PC-3 (cell line): ENCODE measurements at regions not wholly inside any gene's neighbourhood (a gene's known extent, or its start where the extent isn't known, plus 50 kb on each side); places are given as distances from the start of the nearest gene placed in this dataset.

Experiments used
- ATAC-seq: fragments of 200-7000 bp; cut with Tn5 transposase; 2 replicates; pipeline ENCODE4 v1.9.1; 2020; ENCODE audit warnings: mild to moderate bottlenecking, moderate library complexity
- BruUV-seq: library from RNA; stranded (reverse); fragments of 400-500 nt; replicated peaks from 2 replicates; lab custom pipeline; 2021; lab: Mats Ljungman, UMichigan
- CTCF ChIA-PET: fragments of 300-600 bp; sonication (Branson Sonifier 250); formaldehyde crosslinking; loops from one replicate; lab custom pipeline; 2022; ENCODE audit warnings: antibody characterized with exemption; lab: Charles Lee
- POLR2A ChIA-PET: fragments of 300-600 bp; sonication (Branson Sonifier 250); formaldehyde crosslinking; loops from one replicate; lab custom pipeline; 2022; ENCODE audit warnings: antibody characterized with exemption; ENCODE audit not compliant: unreplicated experiment; lab: Charles Lee
- DNase-seq: peaks from one replicate; pipeline ENCODE4 v3.0.0-alpha.2; 2015
- H2AFZ ChIP-seq: fragments of 300-600 bp; sonication (generic); 2 replicates; pipeline ENCODE4 v1.6.0; 2016; ENCODE audit warnings: antibody characterized with exemption, low read length
- H3F3A ChIP-seq: fragments of 300-600 bp; sonication (generic); one replicate; pipeline ENCODE4 v1.6.0; 2017; ENCODE audit warnings: antibody characterized with exemption, low read length, control low read depth, mild to moderate bottlenecking; ENCODE audit not compliant: unreplicated experiment
- H3K27ac ChIP-seq: fragments of 300-600 bp; sonication (generic); 2 replicates; pipeline ENCODE4 v1.5.1; 2016; ENCODE audit warnings: mild to moderate bottlenecking, low read length
- H3K27me3 ChIP-seq: fragments of 300-600 bp; sonication (generic); 2 replicates; pipeline ENCODE4 v1.6.1; 2016; ENCODE audit warnings: low read length, mixed read lengths
- H3K36me3 ChIP-seq: fragments of 300-600 bp; sonication (generic); 2 replicates; pipeline ENCODE4 v1.6.1; 2016; ENCODE audit warnings: low read depth, mixed run types, low read length, mixed read lengths
- H3K4me1 ChIP-seq: fragments of 300-600 bp; sonication (generic); 2 replicates; pipeline ENCODE4 v1.5.1; 2016; ENCODE audit warnings: low read length; ENCODE audit not compliant: insufficient read depth
- H3K4me2 ChIP-seq: fragments of 300-600 bp; sonication (generic); 2 replicates; pipeline ENCODE4 v1.6.0; 2016; ENCODE audit warnings: low read length
- H3K4me3 ChIP-seq: fragments of 300-600 bp; sonication (generic); 2 replicates; pipeline ENCODE4 v1.5.1; 2016; ENCODE audit warnings: mild to moderate bottlenecking, low read length, mixed read lengths
- H3K79me2 ChIP-seq: fragments of 300-600 bp; sonication (generic); 2 replicates; pipeline ENCODE4 v1.6.1; 2017; ENCODE audit warnings: low read length, mixed read lengths
- H3K9ac ChIP-seq: fragments of 300-600 bp; sonication (generic); 2 replicates; pipeline ENCODE4 v1.6.0; 2016; ENCODE audit warnings: mild to moderate bottlenecking, low read length
- H3K9me2 ChIP-seq: fragments of 300-600 bp; sonication (generic); replicated peaks from 2 replicates; pipeline ENCODE4 v1.6.1; 2016; ENCODE audit warnings: mixed run types, low read length, mixed read lengths
- H3K9me3 ChIP-seq: fragments of 300-600 bp; sonication (generic); 2 replicates; pipeline ENCODE4 v1.6.1; 2016; ENCODE audit warnings: low read length, mixed read lengths
- H4K20me1 ChIP-seq: fragments of 300-600 bp; sonication (generic); 2 replicates; pipeline ENCODE4 v1.6.1; 2016; ENCODE audit warnings: low read length, mixed read lengths
- EZH2 ChIP-seq: fragments of 300-600 bp; sonication (generic); IDR thresholded peaks from one replicate; pipeline ENCODE4 v1.6.1; 2017; ENCODE audit warnings: antibody characterized with exemption, mild to moderate bottlenecking, low read length; ENCODE audit not compliant: unreplicated experiment
- EZH2phosphoT487 ChIP-seq: fragments of 300-600 bp; sonication (generic); IDR thresholded peaks from 2 replicates; pipeline ENCODE4 v1.6.1; 2018; ENCODE audit warnings: mild to moderate bottlenecking, antibody characterized with exemption, low read length, borderline replicate concordance
- intact Hi-C: fragments of 100-400 bp; cut with micrococcal nuclease; formaldehyde crosslinking; loops from 2 replicates; pipeline ENCODE4 v1.9.0; 2023
- TF ChIP-seq, protein P1 (sequence below): fragments of 300-600 bp; sonication (generic); conservative IDR thresholded peaks from 2 replicates; pipeline ENCODE4 v1.5.1; 2017; ENCODE audit warnings: antibody characterized with exemption, low read depth, mild to moderate bottlenecking, low read length

DNA sequence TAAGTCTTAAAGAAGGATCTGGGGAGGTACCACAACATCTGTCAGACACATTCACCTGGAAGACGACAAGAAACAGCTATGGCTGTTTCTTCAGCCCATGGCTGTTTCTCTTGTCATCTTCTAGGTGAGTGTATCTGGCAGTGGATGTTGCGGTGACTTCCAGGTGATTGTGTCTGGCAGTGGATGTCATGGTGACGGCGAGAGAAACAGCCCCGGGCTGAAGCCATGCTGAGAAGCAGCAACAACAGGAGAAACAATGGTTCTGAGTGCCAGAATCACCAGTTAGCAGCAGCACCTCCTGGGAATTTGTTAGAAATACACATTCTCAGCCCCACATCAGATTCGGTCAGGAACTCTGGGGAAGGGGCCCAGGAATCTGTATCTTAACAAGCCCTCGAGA is 68.6 kb upstream of the SYPL1 start:
- no peak overlapping the region for H3K4me3 ChIP-seq
- no peak for DNase-seq
- no peak overlapping the region for H3K27ac ChIP-seq

DNA sequence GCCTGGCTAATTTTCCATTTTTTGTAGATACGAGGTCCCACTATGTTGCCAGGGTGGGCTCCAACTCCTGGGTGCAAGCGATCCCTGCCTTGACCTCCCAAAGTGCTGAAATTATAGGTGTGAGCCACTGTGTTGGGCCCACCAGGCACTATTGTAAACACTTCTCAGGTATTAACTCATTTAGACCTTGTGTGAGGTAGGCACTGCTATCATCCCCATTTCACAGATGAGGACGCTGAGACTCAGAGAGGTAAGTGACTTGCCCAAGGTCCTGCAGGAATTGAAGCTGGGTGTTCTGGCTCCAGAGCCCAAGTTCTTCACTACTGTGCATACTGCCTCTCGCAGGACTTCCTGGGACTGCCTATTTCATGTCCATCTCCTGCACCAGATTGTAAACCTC is 67.1 kb upstream of the SYPL1 start:
- ChIA-PET CTCF (interaction anchor here (0.8 to 4.6 kb wide), 5 partner anchors 37 to 558 kb away, joined by 3 to 117 read pairs (median 4); partner anchors contain the start of gene NAMPT), POLR2A (interaction anchor here (0.5 to 0.6 kb wide), 2 partner anchors 167 to 578 kb away, joined by 3 read pairs; no protein-coding TSS in a partner anchor)
- no peak overlapping the region for H3K4me3 ChIP-seq
- ATAC-seq = peak; percentile 1; the same call in 1 of the 2 replicates
- H3K9me2 ChIP-seq = no peaks in the 10 kb centered on the region
- BruUV-seq = TSS peak; percentile 40
- intact Hi-C loops = loop anchor here (1.0 to 10.0 kb wide), 7 partner anchors 17 to 966 kb away; partner anchors contain the start of genes NAMPT and RINT1
- no peaks in the 10 kb centered on the region for H4K20me1 ChIP-seq
- H3F3A ChIP-seq = no peaks in the 10 kb centered on the region
- peak overlapping the region; percentile 32 for H3K4me2 ChIP-seq
- no peaks in the 10 kb centered on the region for H3K27me3 ChIP-seq
- no peak overlapping the region for H2AFZ ChIP-seq
- H3K9me3 ChIP-seq = no peaks in the 10 kb centered on the region
- H3K79me2 ChIP-seq = no peaks in the 10 kb centered on the region
- H3K9ac ChIP-seq = no peak overlapping the region
- no peak for DNase-seq
- no peak overlapping the region for H3K27ac ChIP-seq
- TF ChIP-seq, protein P1, sequence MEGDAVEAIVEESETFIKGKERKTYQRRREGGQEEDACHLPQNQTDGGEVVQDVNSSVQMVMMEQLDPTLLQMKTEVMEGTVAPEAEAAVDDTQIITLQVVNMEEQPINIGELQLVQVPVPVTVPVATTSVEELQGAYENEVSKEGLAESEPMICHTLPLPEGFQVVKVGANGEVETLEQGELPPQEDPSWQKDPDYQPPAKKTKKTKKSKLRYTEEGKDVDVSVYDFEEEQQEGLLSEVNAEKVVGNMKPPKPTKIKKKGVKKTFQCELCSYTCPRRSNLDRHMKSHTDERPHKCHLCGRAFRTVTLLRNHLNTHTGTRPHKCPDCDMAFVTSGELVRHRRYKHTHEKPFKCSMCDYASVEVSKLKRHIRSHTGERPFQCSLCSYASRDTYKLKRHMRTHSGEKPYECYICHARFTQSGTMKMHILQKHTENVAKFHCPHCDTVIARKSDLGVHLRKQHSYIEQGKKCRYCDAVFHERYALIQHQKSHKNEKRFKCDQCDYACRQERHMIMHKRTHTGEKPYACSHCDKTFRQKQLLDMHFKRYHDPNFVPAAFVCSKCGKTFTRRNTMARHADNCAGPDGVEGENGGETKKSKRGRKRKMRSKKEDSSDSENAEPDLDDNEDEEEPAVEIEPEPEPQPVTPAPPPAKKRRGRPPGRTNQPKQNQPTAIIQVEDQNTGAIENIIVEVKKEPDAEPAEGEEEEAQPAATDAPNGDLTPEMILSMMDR = no peak
- TF ChIP-seq EZH2 (no peak), EZH2phosphoT487 (no peak)
- H3K36me3 ChIP-seq = no peaks in the 10 kb centered on the region
- H3K4me1 ChIP-seq = peaks cover 20% of the 10 kb centered on the region

More for the DNA sequence above, 68.6 kb upstream of the SYPL1 start:
- H3F3A ChIP-seq = no peaks in the 10 kb centered on the region
- no peak overlapping the region for H3K9ac ChIP-seq
- BruUV-seq = no TSS peak
- ATAC-seq = no peak
- H3K4me1 ChIP-seq = peaks cover 20% of the 10 kb centered on the region
- H3K9me3 ChIP-seq = no peaks in the 10 kb centered on the region
- H2AFZ ChIP-seq = no peak overlapping the region
- TF ChIP-seq EZH2phosphoT487 (no peak), EZH2 (no peak)
- TF ChIP-seq, protein P1 = no peak
- H3K79me2 ChIP-seq = no peaks in the 10 kb centered on the region
- H4K20me1 ChIP-seq = no peaks in the 10 kb centered on the region
- H3K4me2 ChIP-seq = no peak overlapping the region
- ChIA-PET CTCF (interaction anchor here (0.6 to 4.6 kb wide), 2 partner anchors 116 to 281 kb away, joined by 3 to 117 read pairs; no protein-coding TSS in a partner anchor), POLR2A (no interaction called here)
- no peaks in the 10 kb centered on the region for H3K36me3 ChIP-seq
- H3K9me2 ChIP-seq = no peaks in the 10 kb centered on the region
- H3K27me3 ChIP-seq = no peaks in the 10 kb centered on the region
- intact Hi-C loops = no loop called here

DNA sequence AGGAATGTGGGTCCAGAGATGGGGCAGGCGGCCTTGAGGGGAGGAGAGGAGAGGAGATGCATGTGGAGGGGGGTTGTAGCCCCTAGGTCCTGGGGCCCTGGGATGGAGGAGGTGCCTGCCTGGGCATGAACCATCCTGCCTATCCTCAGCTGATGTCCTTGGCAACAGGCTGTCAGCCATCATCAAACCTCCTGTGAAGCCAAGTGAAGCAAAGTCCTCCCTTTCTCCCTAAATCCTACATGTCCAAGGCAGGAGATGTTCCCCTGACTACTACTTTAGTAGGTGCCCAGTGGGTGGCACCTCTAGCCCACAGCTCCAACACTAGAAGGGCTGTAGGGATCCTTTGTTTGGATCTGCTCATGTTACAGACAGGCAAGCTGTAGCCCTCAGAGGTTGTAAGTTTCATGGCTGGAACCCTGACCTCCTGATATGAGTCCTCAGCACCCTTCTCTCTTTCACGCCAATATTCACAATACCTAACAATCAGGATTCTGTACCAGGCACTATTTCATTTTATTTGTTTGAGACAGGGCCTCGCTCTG is 66.6 kb upstream of the SYPL1 start:
- TF ChIP-seq EZH2phosphoT487 (no peak), EZH2 (no peak)
- TF ChIP-seq, protein P1 = peak; percentile 86
- Histone ChIP-seq H3F3A (no peaks in the 10 kb centered on the region), H3K9me3 (no peaks in the 10 kb centered on the region)

More for the DNA sequence above, 66.6 kb upstream of the SYPL1 start:
- no peaks in the 10 kb centered on the region for H3K27me3 ChIP-seq
- CTCF ChIA-PET = interaction anchor here (0.7 to 4.6 kb wide), 6 partner anchors 38 to 558 kb away, joined by 3 to 117 read pairs (median 4); partner anchors contain the start of gene NAMPT
- peaks cover 20% of the 10 kb centered on the region for H3K4me1 ChIP-seq
- no peak overlapping the region for H2AFZ ChIP-seq
- intact Hi-C loops = loop anchor here (1.0 to 10.0 kb wide), 11 partner anchors 18 to 966 kb away; partner anchors contain the start of genes NAMPT and RINT1
- no TSS peak for BruUV-seq
- H3K9ac ChIP-seq = no peak overlapping the region
- no peaks in the 10 kb centered on the region for H4K20me1 ChIP-seq
- no peaks in the 10 kb centered on the region for H3K79me2 ChIP-seq
- no peak overlapping the region for H3K4me2 ChIP-seq
- POLR2A ChIA-PET = interaction anchor here (0.6 kb wide), 1 partner anchor 577 kb away, joined by 3 read pairs; no protein-coding TSS in a partner anchor
- H3K27ac ChIP-seq = no peak overlapping the region
- ATAC-seq (peak; percentile 89), DNase-seq (peak; percentile 86)
- no peaks in the 10 kb centered on the region for H3K36me3 ChIP-seq
- H3K4me3 ChIP-seq = no peak overlapping the region
- H3K9me2 ChIP-seq = no peaks in the 10 kb centered on the region
